ENCODE measurements at regions not wholly inside any gene's neighbourhood (a gene's known extent, or its start where the extent isn't known, plus 50 kb on each side); places are given as distances from the start of the nearest gene placed in this dataset.

GRCh38 chr11:70823771-70824170 lies 425.4 kb downstream of the CTTN start:
- no peak for TF ChIP-seq CTCF (IDR thresholded peaks at IDR 0.05)
- TF ChIP-seq POLR2A (IDR thresholded peaks at IDR 0.05), result no peak

Data from thyroid gland (tissue), 4 donors.